ACC112 (cell line): ENCODE measurements at regions not wholly inside any gene's neighbourhood (a gene's known extent, or its start where the extent isn't known, plus 50 kb on each side); places are given as distances from the start of the nearest gene placed in this dataset.

Experiments
- H2AFZ ChIP-seq: fragments of 200-600 bp; sonication (generic); one replicate; pipeline ENCODE4 v1.6.0; 2017; ENCODE audit warnings: antibody characterized with exemption, low read length; ENCODE audit not compliant: unreplicated experiment
- H3K27ac ChIP-seq: fragments of 200-600 bp; sonication (generic); 2 replicates; pipeline ENCODE4 v1.5.1; 2014; ENCODE audit warnings: low read depth, mild to moderate bottlenecking, antibody characterized with exemption, low read length, moderate library complexity
- H3K27me3 ChIP-seq: fragments of 200-600 bp; sonication (generic); 2 replicates; pipeline ENCODE4 v1.6.1; 2014; ENCODE audit warnings: mild to moderate bottlenecking, antibody characterized with exemption, low read length, moderate library complexity, mixed read lengths; ENCODE audit not compliant: insufficient read depth
- H3K36me3 ChIP-seq: fragments of 200-600 bp; sonication (generic); 2 replicates; pipeline ENCODE4 v1.6.1; 2016; ENCODE audit warnings: mild to moderate bottlenecking, antibody characterized with exemption, low read length, moderate library complexity, mixed read lengths; ENCODE audit not compliant: insufficient read depth
- H3K4me1 ChIP-seq: fragments of 200-600 bp; sonication (generic); one replicate; pipeline ENCODE4 v1.6.1; 2016; ENCODE audit warnings: low read length, mixed read lengths; ENCODE audit not compliant: insufficient read depth, unreplicated experiment, control insufficient read depth
- H3K4me3 ChIP-seq: fragments of 200-600 bp; sonication (generic); 2 replicates; pipeline ENCODE4 v1.5.1; 2014; ENCODE audit warnings: mild to moderate bottlenecking, low read depth, low read length
- H3K79me2 ChIP-seq: fragments of 200-600 bp; sonication (generic); one replicate; pipeline ENCODE4 v1.6.0; 2016; ENCODE audit warnings: low read length; ENCODE audit not compliant: control insufficient read depth, unreplicated experiment, insufficient read depth

- H3K79me2 ChIP-seq: no peaks in the 10 kb centered on the region
- H3K27ac ChIP-seq: no peak overlapping the region
- H3K36me3 ChIP-seq: no peaks in the 10 kb centered on the region
- no peak overlapping the region for H3K4me3 ChIP-seq
- H3K27me3 ChIP-seq: no peaks in the 10 kb centered on the region
- H2AFZ ChIP-seq: no peak overlapping the region
- no peaks in the 10 kb centered on the region for H3K4me1 ChIP-seq
Measured at GRCh38 chr18:1906421-1906820, 664.9 kb downstream of the METTL4 start.

DNA sequence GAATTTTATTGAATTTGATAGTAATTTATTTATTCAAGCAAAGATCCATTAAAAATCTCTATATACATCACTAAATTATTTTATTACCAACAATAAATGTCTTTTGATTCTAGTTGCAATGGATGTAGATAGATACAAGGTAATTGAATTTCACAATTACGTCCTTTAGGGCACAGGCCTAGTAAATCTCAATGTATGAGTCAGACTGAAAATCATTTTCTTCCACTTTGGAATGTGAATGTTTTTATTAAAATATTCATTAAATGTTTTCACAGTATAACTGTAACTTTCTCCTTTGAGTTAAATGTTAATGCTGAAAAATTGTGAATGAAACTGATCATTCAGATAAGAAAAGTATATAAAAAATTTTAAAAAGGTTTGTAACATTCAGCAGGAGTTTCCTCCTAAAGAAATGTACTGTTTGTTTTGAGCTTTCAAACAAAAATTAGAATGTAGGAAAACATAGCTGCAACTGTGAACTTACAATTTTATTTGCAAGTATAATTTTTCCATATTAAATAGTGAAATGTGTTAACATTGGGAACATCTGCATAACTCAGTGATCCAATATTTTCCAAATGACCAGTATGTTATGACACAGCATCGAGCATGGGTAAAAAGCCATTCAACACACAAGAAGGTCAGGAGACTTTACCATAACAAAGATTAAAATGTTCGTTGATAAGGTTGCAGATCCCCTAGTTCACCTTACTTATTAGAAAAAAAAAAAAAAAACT lies 663.7 kb downstream of the METTL4 start:
- Histone ChIP-seq H3K4me1 (no peaks in the 10 kb centered on the region), H3K27ac (no peak overlapping the region), H3K4me3 (no peak overlapping the region), H3K79me2 (no peaks in the 10 kb centered on the region), H3K27me3 (no peaks in the 10 kb centered on the region), H2AFZ (no peak overlapping the region), H3K36me3 (no peaks in the 10 kb centered on the region)

- Histone ChIP-seq H3K27ac (no peak overlapping the region), H3K4me1 (no peaks in the 10 kb centered on the region), H3K4me3 (no peak overlapping the region), H3K79me2 (no peaks in the 10 kb centered on the region), H2AFZ (no peak overlapping the region), H3K27me3 (no peaks in the 10 kb centered on the region), H3K36me3 (no peaks in the 10 kb centered on the region)
Measured at GRCh38 chr18:1914489-1914888, 656.8 kb downstream of the METTL4 start.

DNA sequence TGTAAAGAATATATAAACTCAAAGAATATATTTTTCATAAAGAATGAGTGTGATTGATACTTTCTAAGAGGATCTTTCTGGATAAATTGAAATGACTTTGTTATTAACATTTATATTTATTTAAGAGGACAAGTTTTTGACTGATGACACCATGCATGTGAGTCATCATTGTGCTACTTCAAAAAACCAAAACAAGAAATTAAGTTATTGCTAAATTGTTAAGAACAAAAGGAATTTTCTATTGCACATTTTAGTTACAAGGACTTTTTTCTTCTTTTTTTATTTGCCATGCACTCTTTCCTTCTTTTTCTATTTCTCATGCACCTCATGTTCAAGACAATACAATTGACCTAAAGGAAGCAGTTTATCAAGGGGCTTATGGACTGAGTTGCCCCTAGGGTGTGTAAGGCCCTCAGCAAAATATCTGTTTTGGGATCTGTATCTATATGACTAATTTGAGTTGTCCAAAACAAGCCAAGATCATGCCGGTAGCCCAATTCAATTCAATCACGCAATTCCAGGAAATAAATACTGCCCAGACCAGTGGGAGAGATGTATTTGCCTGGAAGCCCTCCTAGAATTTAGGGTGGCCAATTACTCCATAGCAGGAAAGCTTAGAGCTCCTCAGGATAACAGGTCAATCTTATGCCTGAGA lies 654.3 kb downstream of the METTL4 start:
- H3K36me3 ChIP-seq: no peaks in the 10 kb centered on the region

GRCh38 chr18:1917569-1917968 lies 653.7 kb downstream of the METTL4 start:
- H3K27me3 ChIP-seq: no peaks in the 10 kb centered on the region
- no peak overlapping the region for H2AFZ ChIP-seq
- H3K4me3 ChIP-seq: no peak overlapping the region
- no peaks in the 10 kb centered on the region for H3K4me1 ChIP-seq
- H3K36me3 ChIP-seq: no peaks in the 10 kb centered on the region
- H3K79me2 ChIP-seq: no peaks in the 10 kb centered on the region
- H3K27ac ChIP-seq: no peak overlapping the region

More for the DNA sequence above, 654.3 kb downstream of the METTL4 start:
- Histone ChIP-seq H3K4me3 (no peak overlapping the region), H3K4me1 (no peaks in the 10 kb centered on the region), H2AFZ (no peak overlapping the region), H3K79me2 (no peaks in the 10 kb centered on the region), H3K27me3 (no peaks in the 10 kb centered on the region), H3K27ac (no peak overlapping the region)

DNA sequence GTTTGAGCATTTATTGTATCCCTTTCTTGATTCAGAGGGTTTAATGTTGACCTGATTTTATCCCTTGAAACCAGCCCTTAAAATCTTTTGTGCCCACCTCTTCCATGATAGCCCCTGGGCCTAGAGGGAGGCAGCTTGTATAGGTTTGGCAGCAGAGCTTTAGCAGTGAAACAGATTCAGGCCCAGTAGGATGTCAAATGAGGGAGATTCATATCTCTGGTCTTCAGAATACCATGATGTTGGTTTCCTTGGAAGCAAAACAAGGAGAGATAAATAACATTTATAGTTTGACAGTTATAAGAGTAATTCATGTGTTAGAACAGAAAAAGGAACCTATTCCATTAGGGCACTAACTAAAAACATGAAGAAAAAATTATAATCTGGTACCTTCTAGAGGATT lies 649.2 kb downstream of the METTL4 start:
- Histone ChIP-seq H3K27me3 (no peaks in the 10 kb centered on the region), H3K79me2 (no peaks in the 10 kb centered on the region), H3K4me3 (no peak overlapping the region), H3K27ac (no peak overlapping the region), H3K36me3 (no peaks in the 10 kb centered on the region), H2AFZ (no peak overlapping the region), H3K4me1 (no peaks in the 10 kb centered on the region)

- Histone ChIP-seq H3K79me2 (no peaks in the 10 kb centered on the region), H3K4me3 (no peak overlapping the region), H3K36me3 (no peaks in the 10 kb centered on the region), H2AFZ (no peak overlapping the region), H3K27ac (no peak overlapping the region), H3K27me3 (no peaks in the 10 kb centered on the region), H3K4me1 (no peaks in the 10 kb centered on the region)
Measured at GRCh38 chr18:1928711-1929110, 642.6 kb downstream of the METTL4 start.

- no peaks in the 10 kb centered on the region for H3K4me1 ChIP-seq
- no peak overlapping the region for H3K27ac ChIP-seq
- H2AFZ ChIP-seq: no peak overlapping the region
- H3K27me3 ChIP-seq: no peaks in the 10 kb centered on the region
- no peak overlapping the region for H3K4me3 ChIP-seq
- H3K79me2 ChIP-seq: no peaks in the 10 kb centered on the region
- no peaks in the 10 kb centered on the region for H3K36me3 ChIP-seq
Measured at GRCh38 chr18:1929720-1930119, 641.6 kb downstream of the METTL4 start.

GRCh38 chr18:1930291-1931270 lies 640.7 kb downstream of the METTL4 start:
- no peaks in the 10 kb centered on the region for H3K36me3 ChIP-seq
- no peaks in the 10 kb centered on the region for H3K4me1 ChIP-seq
- H3K27me3 ChIP-seq: no peaks in the 10 kb centered on the region
- no peaks in the 10 kb centered on the region for H3K79me2 ChIP-seq
- no peak overlapping the region for H3K27ac ChIP-seq
- H2AFZ ChIP-seq: no peak overlapping the region
- no peak overlapping the region for H3K4me3 ChIP-seq

DNA sequence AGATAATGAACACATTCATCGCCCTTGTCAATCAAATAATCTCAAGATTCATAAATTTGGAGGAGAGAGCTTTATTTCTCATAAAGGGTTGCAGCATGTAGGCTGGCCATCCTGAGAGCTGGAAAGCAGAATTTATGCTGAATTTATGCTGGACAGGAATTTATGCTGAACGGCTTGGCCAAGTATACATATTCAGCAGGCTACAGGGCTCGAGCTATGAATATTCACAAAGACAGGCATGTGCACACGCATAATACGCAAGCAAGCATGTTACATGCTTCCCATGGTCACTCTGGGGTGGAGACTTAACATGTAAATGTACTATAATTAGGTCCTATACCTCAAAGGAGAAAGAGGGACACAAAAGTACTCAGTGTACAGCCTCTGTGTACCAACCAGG lies 618.8 kb downstream of the METTL4 start:
- no peaks in the 10 kb centered on the region for H3K27me3 ChIP-seq
- H3K4me3 ChIP-seq: no peak overlapping the region
- no peaks in the 10 kb centered on the region for H3K79me2 ChIP-seq
- no peak overlapping the region for H2AFZ ChIP-seq
- H3K4me1 ChIP-seq: no peaks in the 10 kb centered on the region
- H3K27ac ChIP-seq: no peak overlapping the region
- H3K36me3 ChIP-seq: no peaks in the 10 kb centered on the region
